ENCODE measurements at regions not wholly inside any gene's neighbourhood (a gene's known extent, or its start where the extent isn't known, plus 50 kb on each side); places are given as distances from the start of the nearest gene placed in this dataset.

GRCh38 chr6:164106345-164106769, 691.8 kb downstream of the QKI start:
- DNase-seq (ENCODE audit: extremely low spot score, unreplicated experiment): no peak
- Mint-ChIP-seq H3K4me3 (ENCODE audit: unreplicated experiment) (no peak overlapping the region), H3K4me1 (ENCODE audit: unreplicated experiment) (peaks cover 2% of the 10 kb centered on the region), H3K9me3 (ENCODE audit: unreplicated experiment) (peaks cover 4% of the 10 kb centered on the region), H3K27me3 (ENCODE audit: unreplicated experiment) (no peaks in the 10 kb centered on the region), H3K27ac (ENCODE audit: unreplicated experiment) (no peak overlapping the region), H3K36me3 (ENCODE audit: unreplicated experiment) (no peaks in the 10 kb centered on the region)
- TF ChIP-seq, protein P1, sequence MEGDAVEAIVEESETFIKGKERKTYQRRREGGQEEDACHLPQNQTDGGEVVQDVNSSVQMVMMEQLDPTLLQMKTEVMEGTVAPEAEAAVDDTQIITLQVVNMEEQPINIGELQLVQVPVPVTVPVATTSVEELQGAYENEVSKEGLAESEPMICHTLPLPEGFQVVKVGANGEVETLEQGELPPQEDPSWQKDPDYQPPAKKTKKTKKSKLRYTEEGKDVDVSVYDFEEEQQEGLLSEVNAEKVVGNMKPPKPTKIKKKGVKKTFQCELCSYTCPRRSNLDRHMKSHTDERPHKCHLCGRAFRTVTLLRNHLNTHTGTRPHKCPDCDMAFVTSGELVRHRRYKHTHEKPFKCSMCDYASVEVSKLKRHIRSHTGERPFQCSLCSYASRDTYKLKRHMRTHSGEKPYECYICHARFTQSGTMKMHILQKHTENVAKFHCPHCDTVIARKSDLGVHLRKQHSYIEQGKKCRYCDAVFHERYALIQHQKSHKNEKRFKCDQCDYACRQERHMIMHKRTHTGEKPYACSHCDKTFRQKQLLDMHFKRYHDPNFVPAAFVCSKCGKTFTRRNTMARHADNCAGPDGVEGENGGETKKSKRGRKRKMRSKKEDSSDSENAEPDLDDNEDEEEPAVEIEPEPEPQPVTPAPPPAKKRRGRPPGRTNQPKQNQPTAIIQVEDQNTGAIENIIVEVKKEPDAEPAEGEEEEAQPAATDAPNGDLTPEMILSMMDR (IDR thresholded peaks at IDR 0.05): peak; percentile 48

DNA sequence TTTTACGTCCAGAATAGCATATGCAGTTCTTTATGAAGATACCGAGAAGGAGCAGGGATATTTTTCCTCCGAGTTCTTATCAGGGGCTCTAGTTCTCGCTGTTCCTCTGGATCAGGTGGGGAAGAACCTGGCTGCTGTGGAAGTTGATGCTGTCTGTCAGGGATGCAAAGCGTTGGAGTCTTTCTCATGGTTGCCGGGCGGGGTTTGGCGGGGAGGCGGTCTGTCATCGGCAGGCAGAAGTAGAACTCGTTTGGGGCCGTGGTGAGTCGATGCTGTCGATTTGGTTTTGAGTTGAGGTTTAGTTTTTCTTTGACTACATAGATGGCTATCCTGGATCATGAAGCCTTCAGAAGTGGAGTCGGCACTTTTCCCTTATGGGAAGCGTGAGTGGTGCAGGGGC, 691.2 kb downstream of the QKI start:
- Mint-ChIP-seq H3K4me1 (ENCODE audit: unreplicated experiment) (peaks cover 2% of the 10 kb centered on the region), H3K27ac (ENCODE audit: unreplicated experiment) (no peak overlapping the region), H3K27me3 (ENCODE audit: unreplicated experiment) (no peaks in the 10 kb centered on the region), H3K4me3 (ENCODE audit: unreplicated experiment) (no peak overlapping the region), H3K36me3 (ENCODE audit: unreplicated experiment) (no peaks in the 10 kb centered on the region), H3K9me3 (ENCODE audit: unreplicated experiment) (peaks cover 3% of the 10 kb centered on the region)
- TF ChIP-seq, protein P1 (IDR thresholded peaks at IDR 0.05): no peak
- no peak for DNase-seq (ENCODE audit: extremely low spot score, unreplicated experiment)

GRCh38 chr6:164104432-164104831, 689.9 kb downstream of the QKI start:
- no peak overlapping the region for H3K27ac Mint-ChIP-seq (ENCODE audit: unreplicated experiment)
- H3K27me3 Mint-ChIP-seq (ENCODE audit: unreplicated experiment): no peaks in the 10 kb centered on the region
- no peaks in the 10 kb centered on the region for H3K9me3 Mint-ChIP-seq (ENCODE audit: unreplicated experiment)
- DNase-seq (ENCODE audit: extremely low spot score, unreplicated experiment): no peak
- H3K4me3 Mint-ChIP-seq (ENCODE audit: unreplicated experiment): no peak overlapping the region
- peaks cover 2% of the 10 kb centered on the region for H3K4me1 Mint-ChIP-seq (ENCODE audit: unreplicated experiment)
- TF ChIP-seq, protein P1 (IDR thresholded peaks at IDR 0.05): no peak
- no peaks in the 10 kb centered on the region for H3K36me3 Mint-ChIP-seq (ENCODE audit: unreplicated experiment)

- H3K4me1 Mint-ChIP-seq (ENCODE audit: unreplicated experiment): peaks cover 4% of the 10 kb centered on the region
- H3K27ac Mint-ChIP-seq (ENCODE audit: unreplicated experiment): no peak overlapping the region
- no peak for DNase-seq (ENCODE audit: extremely low spot score, unreplicated experiment)
- H3K36me3 Mint-ChIP-seq (ENCODE audit: unreplicated experiment): no peaks in the 10 kb centered on the region
- TF ChIP-seq, protein P1 (IDR thresholded peaks at IDR 0.05): no peak
- H3K9me3 Mint-ChIP-seq (ENCODE audit: unreplicated experiment): no peaks in the 10 kb centered on the region
- no peaks in the 10 kb centered on the region for H3K27me3 Mint-ChIP-seq (ENCODE audit: unreplicated experiment)
- H3K4me3 Mint-ChIP-seq (ENCODE audit: unreplicated experiment): no peak overlapping the region
Measured at GRCh38 chr6:164102693-164103092, 688.2 kb downstream of the QKI start.

DNA sequence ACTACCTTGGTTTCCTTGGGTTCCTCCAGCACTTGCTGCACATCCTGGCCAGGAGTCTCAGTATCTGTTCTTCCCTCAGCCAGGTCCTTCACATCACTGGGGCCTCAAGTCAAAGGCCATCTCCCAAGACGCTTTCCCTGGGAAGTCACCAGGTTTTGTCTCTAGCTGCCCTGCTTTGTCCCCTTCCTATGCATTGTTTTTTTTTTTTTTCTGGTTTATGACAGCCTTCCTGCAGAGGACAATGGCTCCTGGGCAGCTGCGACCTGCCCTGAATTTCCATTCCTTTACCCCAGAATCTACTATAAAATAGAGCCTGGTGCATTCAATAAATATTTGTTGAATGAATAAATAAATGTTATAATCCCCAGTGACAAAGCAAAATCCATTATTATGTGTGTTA, 687.3 kb downstream of the QKI start:
- Mint-ChIP-seq H3K4me1 (ENCODE audit: unreplicated experiment) (peaks cover 4% of the 10 kb centered on the region), H3K27me3 (ENCODE audit: unreplicated experiment) (no peaks in the 10 kb centered on the region), H3K4me3 (ENCODE audit: unreplicated experiment) (no peak overlapping the region), H3K9me3 (ENCODE audit: unreplicated experiment) (no peaks in the 10 kb centered on the region), H3K27ac (ENCODE audit: unreplicated experiment) (no peak overlapping the region), H3K36me3 (ENCODE audit: unreplicated experiment) (no peaks in the 10 kb centered on the region)
- DNase-seq (ENCODE audit: extremely low spot score, unreplicated experiment): no peak
- TF ChIP-seq, protein P1 (IDR thresholded peaks at IDR 0.05): no peak
